Endodermal cell (in vitro differentiated cells): ENCODE measurements at regions not wholly inside any gene's neighbourhood (a gene's known extent, or its start where the extent isn't known, plus 50 kb on each side); places are given as distances from the start of the nearest gene placed in this dataset.

ENCODE experiments used
- DNase-seq: peaks from one replicate; pipeline ENCODE4 v3.0.0-alpha.2; 2017
- H3K27ac ChIP-seq: 2 replicates; pipeline ENCODE4 v1.5.1; 2013; ENCODE audit warnings: mild to moderate bottlenecking, low read depth, low read length, moderate library complexity
- H3K27me3 ChIP-seq: 2 replicates; pipeline ENCODE4 v1.6.1; 2013; ENCODE audit warnings: mild to moderate bottlenecking, low read length, moderate library complexity; ENCODE audit not compliant: insufficient read depth, control insufficient read depth, poor library complexity, severe bottlenecking
- H3K36me3 ChIP-seq: 2 replicates; pipeline ENCODE4 v1.7.0; 2013; ENCODE audit warnings: mild to moderate bottlenecking, low read length, moderate library complexity; ENCODE audit not compliant: control insufficient read depth, insufficient read depth
- H3K4me1 ChIP-seq: one replicate; pipeline ENCODE4 v1.7.0; 2013; ENCODE audit warnings: low read length; ENCODE audit not compliant: control insufficient read depth, insufficient read depth
- H3K4me3 ChIP-seq: 2 replicates; pipeline ENCODE4 v1.5.1; 2013; ENCODE audit warnings: mild to moderate bottlenecking, low read length, moderate library complexity
- H3K9ac ChIP-seq: 2 replicates; pipeline ENCODE4 v1.6.1; 2013; ENCODE audit warnings: mild to moderate bottlenecking, low read length, moderate library complexity; ENCODE audit not compliant: poor library complexity, severe bottlenecking; ENCODE audit errors: extremely low read depth
- H3K9me3 ChIP-seq: 2 replicates; pipeline ENCODE4 v1.6.1; 2013; ENCODE audit warnings: mild to moderate bottlenecking, low read length, moderate library complexity; ENCODE audit not compliant: control insufficient read depth
- H3K27ac Mint-ChIP-seq: 2 replicates; pipeline ENCODE4 v1.8.0; 2020; ENCODE audit warnings: mixed read lengths
- H3K27me3 Mint-ChIP-seq: 2 replicates; pipeline ENCODE4 v1.8.0; 2021; ENCODE audit warnings: mild to moderate bottlenecking, mixed read lengths; ENCODE audit not compliant: insufficient read depth
- H3K36me3 Mint-ChIP-seq: 2 replicates; pipeline ENCODE4 v1.8.0; 2020; ENCODE audit warnings: low read depth, mixed read lengths
- H3K4me1 Mint-ChIP-seq: 2 replicates; pipeline ENCODE4 v1.8.0; 2020; ENCODE audit warnings: mixed read lengths
- H3K4me3 Mint-ChIP-seq: 2 replicates; pipeline ENCODE4 v1.8.0; 2020; ENCODE audit warnings: mild to moderate bottlenecking, moderate library complexity, mixed read lengths
- H3K9me3 Mint-ChIP-seq: 2 replicates; pipeline ENCODE4 v1.8.0; 2020; ENCODE audit warnings: mild to moderate bottlenecking, mixed read lengths
- CTCF ChIP-seq: fragments of 200-600 bp; sonication (generic); conservative IDR thresholded peaks from 2 replicates; pipeline ENCODE4 v1.5.0; 2021; ENCODE audit warnings: antibody characterized with exemption, mild to moderate bottlenecking
- WGBS, 2 experiments: methylation state at CpG; one replicate each; pipeline versions ENCODE4 v1.1.5 to v1.1.7; 2013; ENCODE audit warnings: missing lambda C conversion rate in 2 of 2, mixed read lengths in 1 of 2; ENCODE audit not compliant: insufficient coverage in 1 of 2, insufficient read length in 1 of 2; 5-methylcytosine and 5-hydroxymethylcytosine counted together

GRCh38 chr9:135265931-135266330 lies 178.5 kb downstream of the OLFM1 start:
- H3K27ac ChIP-seq = no peak overlapping the region
- peaks cover 8% of the 10 kb centered on the region for H3K4me1 Mint-ChIP-seq
- peaks cover 4% of the 10 kb centered on the region for H3K27me3 Mint-ChIP-seq
- no peaks in the 10 kb centered on the region for H3K36me3 ChIP-seq
- no peaks in the 10 kb centered on the region for H3K9me3 ChIP-seq
- no peak overlapping the region for H3K4me3 ChIP-seq
- H3K4me3 Mint-ChIP-seq = no peak overlapping the region
- peaks cover 3% of the 10 kb centered on the region for H3K4me1 ChIP-seq
- 88 to 91% methylated on average over 8 to 10 of the region's 10 CpGs for WGBS, 2 experiments
- no peaks in the 10 kb centered on the region for H3K36me3 Mint-ChIP-seq
- no peak for TF ChIP-seq CTCF
- H3K27ac Mint-ChIP-seq = no peak overlapping the region
- DNase-seq = no peak
- no peaks in the 10 kb centered on the region for H3K9me3 Mint-ChIP-seq
- no peak overlapping the region for H3K9ac ChIP-seq
- no peaks in the 10 kb centered on the region for H3K27me3 ChIP-seq

- WGBS, 2 experiments = 88 to 97% methylated on average over 16 to 19 of the region's 19 CpGs
Measured at GRCh38 chr9:135267191-135267809, 179.8 kb downstream of the OLFM1 start.

GRCh38 chr9:135268031-135268430 lies 180.6 kb downstream of the OLFM1 start:
- no peak overlapping the region for H3K4me3 Mint-ChIP-seq
- H3K4me1 ChIP-seq = peaks cover 3% of the 10 kb centered on the region
- H3K27ac Mint-ChIP-seq = no peak overlapping the region
- H3K27ac ChIP-seq = no peak overlapping the region
- H3K4me1 Mint-ChIP-seq = peaks cover 8% of the 10 kb centered on the region
- H3K36me3 Mint-ChIP-seq = no peaks in the 10 kb centered on the region
- H3K27me3 Mint-ChIP-seq = peaks cover 4% of the 10 kb centered on the region
- no peaks in the 10 kb centered on the region for H3K9me3 ChIP-seq
- no peaks in the 10 kb centered on the region for H3K27me3 ChIP-seq
- no peak for DNase-seq
- 69 to 70% methylated on average over 9 to 12 of the region's 12 CpGs for WGBS, 2 experiments
- H3K4me3 ChIP-seq = no peak overlapping the region
- H3K9me3 Mint-ChIP-seq = no peaks in the 10 kb centered on the region
- no peaks in the 10 kb centered on the region for H3K36me3 ChIP-seq
- no peak for TF ChIP-seq CTCF
- H3K9ac ChIP-seq = no peak overlapping the region

More at GRCh38 chr9:135267191-135267809, 179.8 kb downstream of the OLFM1 start:
- H3K9me3 Mint-ChIP-seq = no peaks in the 10 kb centered on the region
- H3K4me3 ChIP-seq = no peak overlapping the region
- H3K27me3 Mint-ChIP-seq = peaks cover 4% of the 10 kb centered on the region
- no peak overlapping the region for H3K4me3 Mint-ChIP-seq
- H3K9ac ChIP-seq = no peak overlapping the region
- peaks cover 8% of the 10 kb centered on the region for H3K4me1 Mint-ChIP-seq
- DNase-seq = no peak
- no peaks in the 10 kb centered on the region for H3K27me3 ChIP-seq
- H3K27ac ChIP-seq = no peak overlapping the region
- no peaks in the 10 kb centered on the region for H3K9me3 ChIP-seq
- peaks cover 3% of the 10 kb centered on the region for H3K4me1 ChIP-seq
- H3K36me3 Mint-ChIP-seq = no peaks in the 10 kb centered on the region
- TF ChIP-seq CTCF = no peak
- H3K27ac Mint-ChIP-seq = peak overlapping the region; percentile 68
- H3K36me3 ChIP-seq = no peaks in the 10 kb centered on the region
